Smooth muscle cell (in vitro differentiated cells): ENCODE measurements at regions not wholly inside any gene's neighbourhood (a gene's known extent, or its start where the extent isn't known, plus 50 kb on each side); places are given as distances from the start of the nearest gene placed in this dataset.
"Not testable (repeated sequence)": the region's sequence is repeated elsewhere in the genome, so short reads cannot be mapped to it uniquely, and the experiment has no call there.

Experiments
- DNase-seq: peaks from one replicate; lab custom pipeline; 2025; ENCODE audit not compliant: unreplicated experiment; lab: John Stamatoyannopoulos, UW
- H2AFZ ChIP-seq: fragments of 200-600 bp; sonication (generic); 2 replicates; pipeline ENCODE4 v1.6.0; 2016; ENCODE audit warnings: antibody characterized with exemption, low read depth, mild to moderate bottlenecking
- H3F3A ChIP-seq: fragments of 200-600 bp; sonication (generic); 2 replicates; pipeline ENCODE4 v1.6.0; 2017; ENCODE audit warnings: antibody characterized with exemption, low read depth
- H3K27ac ChIP-seq: fragments of 200-600 bp; sonication (generic); 2 replicates; pipeline ENCODE4 v1.5.1; 2016; ENCODE audit warnings: low read depth, mild to moderate bottlenecking
- H3K27me3 ChIP-seq: fragments of 200-600 bp; sonication (generic); 2 replicates; pipeline ENCODE4 v1.6.1; 2016; ENCODE audit warnings: low read depth, mild to moderate bottlenecking
- H3K36me3 ChIP-seq: fragments of 200-600 bp; sonication (generic); 2 replicates; pipeline ENCODE4 v1.5.1; 2016; ENCODE audit warnings: low read depth
- H3K4me1 ChIP-seq: fragments of 200-600 bp; sonication (generic); 2 replicates; pipeline ENCODE4 v1.5.1; 2016; ENCODE audit warnings: low read depth
- H3K4me2 ChIP-seq: fragments of 200-600 bp; sonication (generic); 2 replicates; pipeline ENCODE4 v1.6.0; 2016; ENCODE audit warnings: mild to moderate bottlenecking
- H3K4me3 ChIP-seq: fragments of 200-600 bp; sonication (generic); 2 replicates; pipeline ENCODE4 v1.5.1; 2016; ENCODE audit warnings: mild to moderate bottlenecking
- H3K79me2 ChIP-seq: fragments of 200-600 bp; sonication (generic); 2 replicates; pipeline ENCODE4 v1.6.0; 2016; ENCODE audit warnings: low read depth, mild to moderate bottlenecking
- H3K9ac ChIP-seq: fragments of 200-600 bp; sonication (generic); 2 replicates; pipeline ENCODE4 v1.6.0; 2016; ENCODE audit warnings: low read depth
- H3K9me3 ChIP-seq: fragments of 200-600 bp; sonication (generic); replicated peaks from 2 replicates; pipeline ENCODE4 v1.5.1; 2016; ENCODE audit warnings: low read depth
- H4K20me1 ChIP-seq: fragments of 200-600 bp; sonication (generic); 2 replicates; pipeline ENCODE4 v1.6.0; 2016; ENCODE audit warnings: low read depth
- WGBS: methylation state at CpG from one replicate; pipeline ENCODE4 v1.1.7; 2016; ENCODE audit warnings: low lambda C conversion rate; 5-methylcytosine and 5-hydroxymethylcytosine counted together
- TF ChIP-seq, protein P1 (sequence below): fragments of 200-600 bp; sonication (generic); IDR thresholded peaks from 2 replicates; pipeline ENCODE4 v1.5.1; 2017; ENCODE audit warnings: borderline replicate concordance, mild to moderate bottlenecking, antibody characterized with exemption; ENCODE audit not compliant: insufficient read depth, poor library complexity, severe bottlenecking

- no peak overlapping the region for H3K4me2 ChIP-seq
- no peaks in the 10 kb centered on the region for H4K20me1 ChIP-seq
- no peaks in the 10 kb centered on the region for H3K79me2 ChIP-seq
- H3K36me3 ChIP-seq: no peaks in the 10 kb centered on the region
- H2AFZ ChIP-seq: no peak overlapping the region
- TF ChIP-seq, protein P1, sequence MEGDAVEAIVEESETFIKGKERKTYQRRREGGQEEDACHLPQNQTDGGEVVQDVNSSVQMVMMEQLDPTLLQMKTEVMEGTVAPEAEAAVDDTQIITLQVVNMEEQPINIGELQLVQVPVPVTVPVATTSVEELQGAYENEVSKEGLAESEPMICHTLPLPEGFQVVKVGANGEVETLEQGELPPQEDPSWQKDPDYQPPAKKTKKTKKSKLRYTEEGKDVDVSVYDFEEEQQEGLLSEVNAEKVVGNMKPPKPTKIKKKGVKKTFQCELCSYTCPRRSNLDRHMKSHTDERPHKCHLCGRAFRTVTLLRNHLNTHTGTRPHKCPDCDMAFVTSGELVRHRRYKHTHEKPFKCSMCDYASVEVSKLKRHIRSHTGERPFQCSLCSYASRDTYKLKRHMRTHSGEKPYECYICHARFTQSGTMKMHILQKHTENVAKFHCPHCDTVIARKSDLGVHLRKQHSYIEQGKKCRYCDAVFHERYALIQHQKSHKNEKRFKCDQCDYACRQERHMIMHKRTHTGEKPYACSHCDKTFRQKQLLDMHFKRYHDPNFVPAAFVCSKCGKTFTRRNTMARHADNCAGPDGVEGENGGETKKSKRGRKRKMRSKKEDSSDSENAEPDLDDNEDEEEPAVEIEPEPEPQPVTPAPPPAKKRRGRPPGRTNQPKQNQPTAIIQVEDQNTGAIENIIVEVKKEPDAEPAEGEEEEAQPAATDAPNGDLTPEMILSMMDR: no peak
- H3K9ac ChIP-seq: no peak overlapping the region
- no peak for DNase-seq
- H3K27ac ChIP-seq: no peak overlapping the region
- no peaks in the 10 kb centered on the region for H3K27me3 ChIP-seq
- H3F3A ChIP-seq: no peaks in the 10 kb centered on the region
- no peaks in the 10 kb centered on the region for H3K4me1 ChIP-seq
- no peak overlapping the region for H3K4me3 ChIP-seq
- H3K9me3 ChIP-seq: no peaks in the 10 kb centered on the region
These were observed 640.4 kb upstream of the RGS18 start for GRCh38 chr1:191517826-191518225.

DNA sequence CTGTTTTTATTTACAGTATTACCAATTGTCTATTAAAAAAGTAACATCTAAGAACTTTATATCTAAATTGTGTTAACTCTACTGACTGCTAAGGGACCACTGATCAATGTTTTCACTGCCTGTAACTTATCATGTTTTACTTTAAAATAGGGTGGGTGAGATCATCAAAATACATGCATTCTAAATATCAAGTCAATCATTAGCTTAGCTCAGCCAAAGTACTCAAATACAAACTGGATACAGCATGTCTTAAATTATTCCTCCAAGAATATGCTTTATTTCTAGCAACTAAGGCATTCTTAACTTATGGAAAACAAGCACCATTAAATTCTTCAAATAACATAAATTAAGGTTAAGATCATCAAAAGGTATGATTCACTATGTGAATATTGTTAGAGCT is 638.7 kb upstream of the RGS18 start:
- no peak overlapping the region for H3K27ac ChIP-seq

GRCh38 chr1:191520345-191520744 is 637.9 kb upstream of the RGS18 start:
- Histone ChIP-seq H3K4me3 (no peak overlapping the region), H2AFZ (no peak overlapping the region), H3F3A (no peaks in the 10 kb centered on the region), H3K36me3 (no peaks in the 10 kb centered on the region), H3K4me1 (no peaks in the 10 kb centered on the region), H4K20me1 (no peaks in the 10 kb centered on the region), H3K27ac (no peak overlapping the region), H3K4me2 (no peak overlapping the region), H3K9me3 (no peaks in the 10 kb centered on the region), H3K9ac (no peak overlapping the region), H3K79me2 (no peaks in the 10 kb centered on the region), H3K27me3 (no peaks in the 10 kb centered on the region)
- TF ChIP-seq, protein P1: no peak
- no peak for DNase-seq
- WGBS: 96% methylated on average over 3 of the region's 3 CpGs

More for the DNA sequence above, 638.7 kb upstream of the RGS18 start:
- Histone ChIP-seq H3K9ac (no peak overlapping the region), H3K27me3 (no peaks in the 10 kb centered on the region), H2AFZ (no peak overlapping the region), H3K4me3 (no peak overlapping the region), H3K36me3 (no peaks in the 10 kb centered on the region), H3K4me1 (no peaks in the 10 kb centered on the region), H3K4me2 (no peak overlapping the region), H3K79me2 (no peaks in the 10 kb centered on the region), H3F3A (no peaks in the 10 kb centered on the region), H3K9me3 (no peaks in the 10 kb centered on the region), H4K20me1 (no peaks in the 10 kb centered on the region)
- TF ChIP-seq, protein P1: no peak
- DNase-seq: no peak

DNA sequence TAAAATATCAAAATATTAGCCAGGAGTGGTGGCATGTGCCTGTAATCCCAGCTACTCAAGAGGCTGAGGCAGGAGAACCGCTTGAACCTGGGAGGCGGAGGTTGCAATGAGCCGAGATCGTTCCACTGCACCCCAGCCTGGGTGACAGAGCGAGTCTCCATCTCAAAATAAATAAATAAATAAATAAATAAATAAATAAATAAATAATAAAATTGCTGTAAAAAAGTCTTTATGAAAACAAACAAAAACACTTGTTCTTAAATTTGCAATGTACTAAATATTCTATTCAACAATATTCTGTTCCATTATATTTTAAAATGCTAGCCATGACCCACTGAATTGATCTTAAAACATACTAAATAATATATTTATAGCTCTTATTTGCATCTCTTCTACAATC is 632.3 kb upstream of the RGS18 start:
- not testable (repeated sequence) for H3K36me3 ChIP-seq, H3K4me3 ChIP-seq, H3K79me2 ChIP-seq, H4K20me1 ChIP-seq, H3K4me1 ChIP-seq, H3F3A ChIP-seq, H3K4me2 ChIP-seq, H3K27ac ChIP-seq, DNase-seq, H3K9me3 ChIP-seq, H2AFZ ChIP-seq, H3K9ac ChIP-seq, H3K27me3 ChIP-seq
- WGBS: 90% methylated on average over 5 of the region's 5 CpGs
